ENCODE measurements at regions not wholly inside any gene's neighbourhood (a gene's known extent, or its start where the extent isn't known, plus 50 kb on each side); places are given as distances from the start of the nearest gene placed in this dataset.

DNA sequence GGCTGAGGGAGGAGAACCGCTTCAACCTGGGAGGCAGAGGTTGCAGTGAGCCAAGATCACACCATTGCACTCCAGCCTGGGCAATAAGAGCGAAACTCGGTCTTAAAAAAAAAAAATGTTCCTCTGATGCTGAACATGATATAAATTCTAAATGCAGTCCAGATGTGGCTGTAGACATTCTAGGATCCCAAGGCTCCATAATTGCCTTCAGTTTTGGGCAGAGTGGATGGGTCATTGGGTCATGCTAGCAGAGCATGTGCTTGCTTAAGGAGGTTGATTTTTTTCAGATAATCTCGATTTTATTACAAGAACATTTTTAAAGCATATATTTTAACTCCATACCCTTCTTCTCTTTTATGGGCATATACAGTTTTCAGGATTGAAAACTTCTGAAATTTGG lies 112.0 kb downstream of the UTRN start:
- no peak for DNase-seq (ENCODE audit: extremely low read depth, low read depth)
- TF ChIP-seq, protein P1, sequence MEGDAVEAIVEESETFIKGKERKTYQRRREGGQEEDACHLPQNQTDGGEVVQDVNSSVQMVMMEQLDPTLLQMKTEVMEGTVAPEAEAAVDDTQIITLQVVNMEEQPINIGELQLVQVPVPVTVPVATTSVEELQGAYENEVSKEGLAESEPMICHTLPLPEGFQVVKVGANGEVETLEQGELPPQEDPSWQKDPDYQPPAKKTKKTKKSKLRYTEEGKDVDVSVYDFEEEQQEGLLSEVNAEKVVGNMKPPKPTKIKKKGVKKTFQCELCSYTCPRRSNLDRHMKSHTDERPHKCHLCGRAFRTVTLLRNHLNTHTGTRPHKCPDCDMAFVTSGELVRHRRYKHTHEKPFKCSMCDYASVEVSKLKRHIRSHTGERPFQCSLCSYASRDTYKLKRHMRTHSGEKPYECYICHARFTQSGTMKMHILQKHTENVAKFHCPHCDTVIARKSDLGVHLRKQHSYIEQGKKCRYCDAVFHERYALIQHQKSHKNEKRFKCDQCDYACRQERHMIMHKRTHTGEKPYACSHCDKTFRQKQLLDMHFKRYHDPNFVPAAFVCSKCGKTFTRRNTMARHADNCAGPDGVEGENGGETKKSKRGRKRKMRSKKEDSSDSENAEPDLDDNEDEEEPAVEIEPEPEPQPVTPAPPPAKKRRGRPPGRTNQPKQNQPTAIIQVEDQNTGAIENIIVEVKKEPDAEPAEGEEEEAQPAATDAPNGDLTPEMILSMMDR (IDR thresholded peaks at IDR 0.05; ENCODE audit: low read depth, low read length) = no peak

DNA sequence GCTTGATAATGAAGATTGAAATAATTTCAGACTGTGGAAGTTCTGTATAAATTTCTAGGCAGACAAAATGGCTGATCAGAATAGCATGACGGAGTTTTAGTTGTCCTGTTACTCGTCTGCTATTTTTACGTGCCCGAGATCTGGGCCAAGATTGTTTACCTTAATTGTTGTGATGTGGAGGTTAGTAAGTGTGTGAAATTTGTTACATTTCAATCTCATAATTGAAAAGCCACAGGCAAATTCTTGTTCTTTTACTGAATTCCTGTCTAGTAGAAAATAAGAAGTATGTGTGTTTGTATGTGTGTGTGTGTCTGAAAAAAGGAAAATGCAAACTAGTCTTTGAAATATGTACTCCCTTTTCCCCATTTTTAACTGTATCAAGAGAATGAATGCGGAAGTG lies 115.2 kb downstream of the UTRN start:
- no peak for DNase-seq (ENCODE audit: extremely low read depth, low read depth)
- TF ChIP-seq, protein P1 (IDR thresholded peaks at IDR 0.05; ENCODE audit: low read depth, low read length) = no peak

DNA sequence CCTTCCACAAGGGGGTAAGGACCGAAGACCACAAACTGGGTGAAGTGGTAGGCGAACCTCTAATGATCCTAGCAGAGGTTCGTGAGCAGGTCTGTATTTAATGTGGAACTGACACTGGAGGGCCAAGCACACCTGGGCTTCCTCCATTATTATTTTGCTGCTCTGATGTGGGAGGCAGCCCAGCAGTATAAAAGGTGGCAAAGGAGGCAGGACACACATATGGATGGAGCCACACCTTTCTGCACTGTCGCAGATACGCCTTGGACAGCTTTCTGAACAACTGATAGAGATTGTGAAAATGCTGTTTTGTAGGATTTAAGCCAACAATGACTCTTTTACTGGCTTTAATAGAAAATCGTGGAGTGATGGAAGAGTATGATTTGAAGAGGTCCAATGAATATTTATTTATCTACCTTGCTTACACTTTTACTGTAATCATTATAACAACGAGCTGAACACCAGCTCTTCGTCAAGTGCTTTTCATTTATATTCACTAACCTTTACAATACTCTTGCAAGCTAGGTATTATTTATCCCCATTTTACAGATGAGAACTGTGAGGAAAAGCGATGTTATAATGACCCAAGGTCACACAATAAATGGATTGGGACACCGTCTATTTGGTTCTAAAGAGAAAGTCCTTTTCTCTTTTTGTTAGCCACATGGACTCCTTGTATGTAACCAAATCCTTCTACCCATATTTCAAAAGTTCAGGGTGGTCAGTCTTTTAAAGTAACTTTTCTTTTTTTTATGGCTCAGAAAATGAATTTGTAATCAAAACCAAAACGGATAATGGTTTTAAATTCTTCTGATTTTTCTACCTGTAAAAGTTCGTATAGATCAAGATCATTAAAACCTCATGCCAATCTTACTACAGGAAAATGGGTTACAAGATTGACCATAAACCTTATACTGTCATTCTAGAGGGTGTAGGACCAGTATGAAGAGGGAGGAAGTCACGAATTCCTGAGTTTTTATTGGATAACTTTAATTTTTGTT lies 116.9 kb downstream of the UTRN start:
- TF ChIP-seq, protein P1 (IDR thresholded peaks at IDR 0.05; ENCODE audit: low read depth, low read length) = no peak

DNA sequence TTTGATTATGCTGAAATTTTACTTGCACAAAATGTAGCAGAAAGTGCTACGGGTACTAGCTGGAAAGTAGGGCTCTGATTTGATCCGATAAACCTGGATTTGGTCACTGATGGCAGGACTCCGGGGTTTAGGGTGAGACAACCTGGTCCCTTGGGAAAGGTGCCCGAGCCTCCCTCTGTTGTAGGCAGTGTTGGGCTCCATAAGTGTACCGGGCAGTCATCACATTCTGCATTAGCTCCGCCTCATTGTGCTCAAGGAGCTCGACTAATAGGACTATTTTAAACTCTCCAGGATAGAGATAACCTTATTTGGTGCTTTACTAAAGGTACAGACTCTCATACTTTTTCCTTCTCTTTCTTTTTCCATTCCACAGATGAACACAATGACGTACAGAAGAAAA lies 117.6 kb downstream of the UTRN start:
- DNase-seq (ENCODE audit: extremely low read depth, low read depth) = no peak
- TF ChIP-seq, protein P1 (IDR thresholded peaks at IDR 0.05; ENCODE audit: low read depth, low read length) = no peak

More for the DNA sequence above, 116.9 kb downstream of the UTRN start:
- no peak for DNase-seq (ENCODE audit: extremely low read depth, low read depth)

DNA sequence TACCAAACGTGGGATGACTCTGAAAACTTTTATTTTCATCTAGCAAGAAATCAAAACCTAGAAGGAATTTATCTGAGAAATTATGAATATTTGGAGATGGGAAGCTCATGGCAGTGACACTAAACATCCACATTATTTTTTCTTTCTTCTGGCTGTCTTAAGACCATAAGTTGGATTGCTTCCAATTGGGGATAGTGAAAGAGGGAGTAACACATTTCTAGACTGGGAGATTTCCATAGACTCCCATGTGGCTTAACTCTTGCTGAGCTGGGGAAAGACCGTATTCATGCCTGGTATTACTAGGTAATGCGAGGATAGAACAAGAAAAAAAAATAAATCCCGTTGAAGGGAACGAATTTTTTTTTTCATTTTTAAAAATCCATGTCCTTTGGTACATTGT lies 120.0 kb downstream of the UTRN start:
- no peak for DNase-seq (ENCODE audit: extremely low read depth, low read depth)
- TF ChIP-seq, protein P1 (IDR thresholded peaks at IDR 0.05; ENCODE audit: low read depth, low read length) = no peak

DNA sequence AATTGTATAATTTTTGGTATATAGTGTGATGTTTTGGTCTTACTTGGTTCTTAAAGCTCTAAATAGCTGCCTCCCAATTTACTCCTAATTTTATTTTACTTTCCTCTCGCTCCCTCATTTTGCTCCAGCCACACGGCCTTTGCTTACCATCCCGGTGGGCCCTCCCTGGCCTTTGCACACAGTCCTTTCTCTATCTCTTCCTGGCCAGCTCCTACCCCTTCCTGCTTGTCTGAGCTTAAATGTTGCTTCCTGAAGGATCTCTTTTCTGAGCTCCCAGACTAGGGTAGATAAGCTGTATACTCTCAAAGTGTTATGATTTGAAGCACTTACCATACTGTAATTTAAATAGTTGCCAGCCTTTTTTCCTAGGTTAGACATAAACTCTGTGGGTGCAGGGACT lies 121.7 kb downstream of the UTRN start:
- TF ChIP-seq, protein P1 (IDR thresholded peaks at IDR 0.05; ENCODE audit: low read depth, low read length) = no peak
- DNase-seq (ENCODE audit: extremely low read depth, low read depth) = no peak

DNA sequence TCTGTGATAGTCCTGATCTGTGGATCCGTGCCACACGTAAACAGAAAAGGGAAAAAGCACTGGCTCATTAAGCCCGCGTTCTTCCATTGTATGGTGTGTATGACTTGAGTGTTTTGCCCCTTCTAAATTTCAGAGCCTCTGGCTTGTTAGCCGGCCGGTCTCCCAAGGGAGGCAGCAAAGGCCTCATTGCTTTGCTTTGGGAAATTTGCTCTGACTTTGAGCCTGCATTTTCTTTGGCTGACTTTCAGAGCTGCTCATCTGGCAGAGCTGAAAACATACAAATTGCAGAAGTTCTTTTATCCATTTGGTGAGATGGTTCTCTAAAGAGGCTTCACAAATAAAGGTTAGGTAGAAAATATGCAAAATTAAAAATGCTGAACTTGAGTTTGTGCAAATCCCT lies 123.0 kb downstream of the UTRN start:
- no peak for DNase-seq (ENCODE audit: extremely low read depth, low read depth)
- TF ChIP-seq, protein P1 (IDR thresholded peaks at IDR 0.05; ENCODE audit: low read depth, low read length) = no peak

All from AG09319 (cell line).